GM23338 (cell line): ENCODE measurements at regions not wholly inside any gene's neighbourhood (a gene's known extent, or its start where the extent isn't known, plus 50 kb on each side); places are given as distances from the start of the nearest gene placed in this dataset.

Source experiments
- ATAC-seq: fragments of 200-7000 bp; cut with Tn5 transposase; 3 replicates; pipeline ENCODE4 v1.9.1; 2020
- DNase-seq: peaks from one replicate; pipeline ENCODE4 v3.0.0-alpha.2; 2015; ENCODE audit warnings: low spot score
- H2AFZ ChIP-seq: fragments of 200-600 bp; sonication (generic); 2 replicates; pipeline ENCODE4 v1.8.0; 2016; ENCODE audit warnings: antibody characterized with exemption, mild to moderate bottlenecking, moderate library complexity
- H3F3A ChIP-seq: fragments of 200-600 bp; sonication (generic); replicated peaks from 2 replicates; pipeline ENCODE4 v1.8.0; 2017; ENCODE audit warnings: antibody characterized with exemption, mixed run types, low read depth
- H3K27ac ChIP-seq: fragments of 200-600 bp; sonication (generic); 2 replicates; pipeline ENCODE4 v1.6.1; 2016; ENCODE audit warnings: low read depth
- H3K27me3 ChIP-seq: fragments of 200-600 bp; sonication (generic); 2 replicates; pipeline ENCODE4 v1.8.0; 2016; ENCODE audit warnings: mild to moderate bottlenecking, mixed run types, moderate library complexity; ENCODE audit not compliant: insufficient read depth
- H3K36me3 ChIP-seq: fragments of 200-600 bp; sonication (generic); 2 replicates; pipeline ENCODE4 v1.8.0; 2016; ENCODE audit warnings: mild to moderate bottlenecking; ENCODE audit not compliant: insufficient read depth
- H3K4me1 ChIP-seq: fragments of 200-600 bp; sonication (generic); 2 replicates; pipeline ENCODE4 v1.8.0; 2016; ENCODE audit warnings: mild to moderate bottlenecking, moderate library complexity; ENCODE audit not compliant: insufficient read depth
- H3K4me2 ChIP-seq: fragments of 200-600 bp; sonication (generic); 2 replicates; pipeline ENCODE4 v1.7.1; 2017; ENCODE audit warnings: mixed run types
- H3K4me3 ChIP-seq: fragments of 200-600 bp; sonication (generic); 2 replicates; pipeline ENCODE4 v1.6.1; 2016; ENCODE audit warnings: mixed run types
- H3K79me2 ChIP-seq: fragments of 200-600 bp; sonication (generic); replicated peaks from 2 replicates; pipeline ENCODE4 v1.8.0; 2017; ENCODE audit warnings: mild to moderate bottlenecking; ENCODE audit not compliant: insufficient read depth
- H3K9me2 ChIP-seq: fragments of 200-600 bp; sonication (generic); 2 replicates; pipeline ENCODE4 v1.8.0; 2017; ENCODE audit not compliant: insufficient read depth
- H4K20me1 ChIP-seq: fragments of 200-600 bp; sonication (generic); replicated peaks from 2 replicates; pipeline ENCODE4 v1.8.0; 2017; ENCODE audit warnings: mild to moderate bottlenecking; ENCODE audit not compliant: insufficient read depth
- H3K27ac Mint-ChIP-seq: 2 replicates; pipeline ENCODE4 v1.8.0; 2020; ENCODE audit warnings: inconsistent platforms, mild to moderate bottlenecking, moderate library complexity, mixed read lengths
- H3K27me3 Mint-ChIP-seq: 3 replicates; pipeline ENCODE4 v1.8.0; 2022; ENCODE audit warnings: low read depth, mild to moderate bottlenecking, moderate library complexity, mixed read lengths, inconsistent platforms; ENCODE audit not compliant: insufficient read depth, poor library complexity
- H3K36me3 Mint-ChIP-seq: 3 replicates; pipeline ENCODE4 v1.8.0; 2021; ENCODE audit warnings: low read depth, mild to moderate bottlenecking, inconsistent platforms, moderate library complexity, mixed read lengths
- H3K4me1 Mint-ChIP-seq: 3 replicates; pipeline ENCODE4 v1.8.0; 2020; ENCODE audit warnings: mild to moderate bottlenecking, inconsistent platforms, mixed read lengths
- H3K4me3 Mint-ChIP-seq: 3 replicates; pipeline ENCODE4 v1.8.0; 2021; ENCODE audit warnings: moderate library complexity, mild to moderate bottlenecking, inconsistent platforms, mixed read lengths
- H3K9me3 Mint-ChIP-seq: 3 replicates; pipeline ENCODE4 v1.8.0; 2020; ENCODE audit warnings: moderate library complexity, mild to moderate bottlenecking, inconsistent platforms, mixed read lengths
- CREB1 ChIP-seq: fragments of 250-450 bp; sonication (Bioruptor Pico); IDR thresholded peaks from 2 replicates; pipeline ENCODE4 v1.5.0; 2020; ENCODE audit warnings: low read depth, mild to moderate bottlenecking, moderate library complexity
- ETS1 ChIP-seq: IDR thresholded peaks from 2 replicates; pipeline ENCODE4 v1.6.1; 2016; ENCODE audit warnings: antibody characterized with exemption
- EZH2 ChIP-seq: fragments of 200-600 bp; sonication (generic); IDR thresholded peaks from one replicate; pipeline ENCODE4 v1.8.0; 2017; ENCODE audit warnings: antibody characterized with exemption, mild to moderate bottlenecking, low read depth; ENCODE audit not compliant: unreplicated experiment
- EZH2phosphoT487 ChIP-seq: fragments of 200-600 bp; sonication (generic); IDR thresholded peaks from one replicate; pipeline ENCODE4 v1.8.1; 2018; ENCODE audit warnings: antibody characterized with exemption; ENCODE audit not compliant: unreplicated experiment
- NANOG ChIP-seq: IDR thresholded peaks from 2 replicates; pipeline ENCODE4 v1.6.1; 2016; ENCODE audit warnings: antibody characterized with exemption, borderline replicate concordance
- STAT1 ChIP-seq: IDR thresholded peaks from one replicate; pipeline ENCODE4 v1.6.1; 2016; ENCODE audit warnings: antibody characterized with exemption; ENCODE audit not compliant: unreplicated experiment
- ZNF462 ChIP-seq: fragments of 250-450 bp; sonication (Bioruptor Pico); IDR thresholded peaks from 2 replicates; pipeline ENCODE4 v1.5.0; 2020; ENCODE audit warnings: mild to moderate bottlenecking, moderate library complexity

DNA sequence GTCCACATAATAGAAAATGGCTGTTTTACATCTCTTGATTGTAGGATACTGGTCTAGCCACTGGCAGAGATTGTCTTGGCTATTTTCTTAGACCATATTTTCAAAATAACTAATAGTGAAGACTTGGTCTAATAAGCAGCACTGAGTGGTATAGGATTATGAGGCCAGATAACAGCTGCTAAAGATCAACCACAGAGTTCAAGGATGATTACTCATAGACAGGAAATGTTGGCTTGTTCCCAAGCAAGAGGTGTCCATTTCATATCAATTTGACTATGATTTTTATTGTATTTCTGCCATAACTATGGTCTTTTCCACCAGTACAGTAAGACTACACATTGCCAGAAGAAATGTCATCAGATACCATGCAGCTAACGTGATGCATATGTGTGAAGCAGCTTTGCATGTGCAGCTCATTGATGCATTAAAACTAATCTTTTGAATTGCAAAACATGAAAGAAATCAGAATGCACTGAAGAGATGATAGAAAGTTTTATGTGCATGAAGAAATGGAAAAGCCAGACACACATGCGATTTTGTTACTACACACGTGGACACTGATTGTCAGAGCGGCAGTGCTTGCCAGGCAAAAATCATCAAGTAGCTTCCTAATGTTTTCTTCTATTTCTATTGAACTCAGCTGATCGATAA lies 693.3 kb downstream of the CDH11 start (continued):
- no peak for TF ChIP-seq ZNF462 (CRISPR knock-in tag)
- no peak for TF ChIP-seq ETS1

DNA sequence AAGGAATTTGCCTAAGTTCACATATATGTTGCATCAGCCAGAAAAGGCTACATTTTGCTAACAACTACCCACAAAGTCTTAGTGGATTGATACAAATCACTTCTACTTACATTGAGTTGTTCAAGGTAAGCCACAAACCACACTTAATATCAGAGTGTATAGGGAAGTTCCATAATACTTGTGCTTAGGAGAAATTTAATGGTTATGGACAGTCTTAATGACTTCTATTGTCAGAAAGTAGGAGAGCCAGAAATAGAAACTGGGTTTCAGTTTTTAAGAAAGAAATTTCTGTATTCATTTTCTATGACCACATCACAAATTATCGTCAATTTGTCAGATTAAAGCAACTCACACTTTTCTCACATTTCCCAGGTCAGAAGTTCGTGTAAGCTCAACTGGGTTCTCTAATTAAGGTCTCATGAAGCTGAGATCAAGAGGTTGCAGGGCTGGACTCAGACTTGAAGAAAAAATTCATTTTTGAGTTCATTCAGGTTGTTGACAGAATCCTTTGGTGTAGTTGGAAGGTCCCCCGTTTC lies 695.7 kb downstream of the CDH11 start:
- Histone ChIP-seq H3K27me3 (no peaks in the 10 kb centered on the region), H2AFZ (no peak overlapping the region), H3K4me3 (no peak overlapping the region), H3K79me2 (no peaks in the 10 kb centered on the region), H3K4me1 (no peaks in the 10 kb centered on the region), H3K4me2 (no peak overlapping the region), H3K9me2 (no peaks in the 10 kb centered on the region), H3K27ac (no peak overlapping the region), H3F3A (no peaks in the 10 kb centered on the region), H4K20me1 (no peaks in the 10 kb centered on the region), H3K36me3 (no peaks in the 10 kb centered on the region; the same call in 1 of the 2 replicates)
- H3K4me3 Mint-ChIP-seq = no peak overlapping the region
- TF ChIP-seq STAT1 (no peak), NANOG (no peak), ETS1 (no peak), CREB1 (no peak), EZH2phosphoT487 (no peak), EZH2 (no peak)
- ATAC-seq = no peak
- H3K4me1 Mint-ChIP-seq = no peaks in the 10 kb centered on the region
- no peaks in the 10 kb centered on the region for H3K27me3 Mint-ChIP-seq
- peaks cover 16% of the 10 kb centered on the region; the same call in 2 of the 3 replicates for H3K36me3 Mint-ChIP-seq
- peaks cover 20% of the 10 kb centered on the region for H3K9me3 Mint-ChIP-seq
- no peak for DNase-seq
- no peak overlapping the region for H3K27ac Mint-ChIP-seq
